Mesendoderm (in vitro differentiated cells): ENCODE measurements at regions not wholly inside any gene's neighbourhood (a gene's known extent, or its start where the extent isn't known, plus 50 kb on each side); places are given as distances from the start of the nearest gene placed in this dataset.

Experiments
- DNase-seq: peaks from one replicate; pipeline ENCODE4 v3.0.0; 2013
- H2AK5ac ChIP-seq: 2 replicates; pipeline ENCODE4 v1.6.1; 2013; ENCODE audit warnings: low read length, inconsistent platforms
- H2BK120ac ChIP-seq: 2 replicates; pipeline ENCODE4 v1.6.1; 2013; ENCODE audit warnings: low read depth, mild to moderate bottlenecking, low read length, moderate library complexity, mixed read lengths
- H2BK15ac ChIP-seq: replicated peaks from 2 replicates; pipeline ENCODE4 v1.6.1; 2013; ENCODE audit warnings: low read depth, mild to moderate bottlenecking, moderate library complexity
- H2BK5ac ChIP-seq: 2 replicates; pipeline ENCODE4 v1.6.1; 2013; ENCODE audit warnings: low read length, inconsistent platforms
- H3K18ac ChIP-seq: 2 replicates; pipeline ENCODE4 v1.6.1; 2013; ENCODE audit warnings: mild to moderate bottlenecking, low read length, mixed read lengths
- H3K23ac ChIP-seq: one replicate; pipeline ENCODE4 v1.6.1; 2013; ENCODE audit warnings: low read length
- H3K27ac ChIP-seq: 2 replicates; pipeline ENCODE4 v1.5.1; 2013; ENCODE audit warnings: low read depth, mild to moderate bottlenecking, inconsistent platforms, low read length, moderate library complexity
- H3K27me3 ChIP-seq: 2 replicates; pipeline ENCODE4 v1.6.1; 2013; ENCODE audit warnings: low read length, control low read depth, mild to moderate bottlenecking, inconsistent platforms; ENCODE audit not compliant: insufficient read depth, poor library complexity
- H3K36me3 ChIP-seq: 2 replicates; pipeline ENCODE4 v1.6.1; 2013; ENCODE audit warnings: low read length, inconsistent platforms; ENCODE audit not compliant: control insufficient read depth, insufficient read depth
- H3K4ac ChIP-seq: one replicate; pipeline ENCODE4 v1.6.1; 2013; ENCODE audit warnings: low read depth, mild to moderate bottlenecking, low read length, moderate library complexity
- H3K4me1 ChIP-seq: 2 replicates; pipeline ENCODE4 v1.6.1; 2013; ENCODE audit warnings: low read depth, low read length, inconsistent platforms; ENCODE audit not compliant: control insufficient read depth
- H3K4me2 ChIP-seq: 2 replicates; pipeline ENCODE4 v1.6.1; 2013; ENCODE audit warnings: low read length
- H3K4me3 ChIP-seq: 2 replicates; pipeline ENCODE4 v1.5.1; 2013; ENCODE audit warnings: mild to moderate bottlenecking, low read length
- H3K56ac ChIP-seq: one replicate; pipeline ENCODE4 v1.6.1; 2013; ENCODE audit warnings: low read length
- H3K79me1 ChIP-seq: 2 replicates; pipeline ENCODE4 v1.6.1; 2013; ENCODE audit warnings: low read length, inconsistent platforms
- H3K79me2 ChIP-seq: 2 replicates; pipeline ENCODE4 v1.6.1; 2013; ENCODE audit warnings: mild to moderate bottlenecking, low read length; ENCODE audit not compliant: control insufficient read depth, insufficient read depth
- H3K9ac ChIP-seq: 2 replicates; pipeline ENCODE4 v1.6.1; 2013; ENCODE audit warnings: low read length, inconsistent platforms
- H4K5ac ChIP-seq: one replicate; pipeline ENCODE4 v1.6.1; 2013; ENCODE audit warnings: low read length
- H4K8ac ChIP-seq: one replicate; pipeline ENCODE4 v1.6.1; 2013; ENCODE audit warnings: low read depth, mild to moderate bottlenecking, control low read depth, low read length, moderate library complexity
- WGBS: extraction: QIAGEN DNeasy Blood & Tissue Kit; methylation state at CpG from one replicate; pipeline ENCODE4 v1.1.7; 2013; ENCODE audit warnings: low lambda C conversion rate, missing lambda C conversion rate; ENCODE audit not compliant: insufficient coverage; ENCODE audit errors: extremely low coverage; 5-methylcytosine and 5-hydroxymethylcytosine counted together

- peak; percentile 14 for DNase-seq
- Histone ChIP-seq H3K79me1 (no peaks in the 10 kb centered on the region), H3K4me1 (no peaks in the 10 kb centered on the region), H3K18ac (no peak overlapping the region), H4K8ac (no peak overlapping the region), H3K36me3 (no peaks in the 10 kb centered on the region), H4K5ac (no peak overlapping the region), H3K27ac (no peak overlapping the region), H3K79me2 (no peaks in the 10 kb centered on the region), H2BK120ac (no peak overlapping the region), H2BK5ac (no peak overlapping the region), H3K4me3 (no peak overlapping the region), H3K27me3 (no peaks in the 10 kb centered on the region), H2AK5ac (no peak overlapping the region), H3K4ac (no peak overlapping the region), H3K9ac (no peak overlapping the region), H3K23ac (no peak overlapping the region), H3K56ac (no peak overlapping the region), H2BK15ac (no peak overlapping the region), H3K4me2 (no peak overlapping the region)
- no CpG with 5 or more reads among the region's 2 CpGs for WGBS
Measured at GRCh38 chr11:19380375-19380774, 139.6 kb upstream of the E2F8 start.

GRCh38 chr11:19379465-19379864 is 138.7 kb upstream of the E2F8 start:
- no peak overlapping the region for H3K56ac ChIP-seq
- no peak overlapping the region for H3K4ac ChIP-seq
- no peak overlapping the region for H2BK120ac ChIP-seq
- H3K18ac ChIP-seq = no peak overlapping the region
- peak; percentile 8 for DNase-seq
- no peaks in the 10 kb centered on the region for H3K36me3 ChIP-seq
- no peak overlapping the region for H2BK5ac ChIP-seq
- no peak overlapping the region for H3K23ac ChIP-seq
- H2BK15ac ChIP-seq = no peak overlapping the region
- no peak overlapping the region for H3K4me3 ChIP-seq
- no peaks in the 10 kb centered on the region for H3K4me1 ChIP-seq
- no CpG with 5 or more reads among the region's 7 CpGs for WGBS
- H4K8ac ChIP-seq = no peak overlapping the region
- no peaks in the 10 kb centered on the region for H3K27me3 ChIP-seq
- no peaks in the 10 kb centered on the region for H3K79me2 ChIP-seq
- no peak overlapping the region for H4K5ac ChIP-seq
- no peak overlapping the region for H3K27ac ChIP-seq
- H3K9ac ChIP-seq = no peak overlapping the region
- H3K79me1 ChIP-seq = no peaks in the 10 kb centered on the region
- no peak overlapping the region for H2AK5ac ChIP-seq
- no peak overlapping the region for H3K4me2 ChIP-seq

DNA sequence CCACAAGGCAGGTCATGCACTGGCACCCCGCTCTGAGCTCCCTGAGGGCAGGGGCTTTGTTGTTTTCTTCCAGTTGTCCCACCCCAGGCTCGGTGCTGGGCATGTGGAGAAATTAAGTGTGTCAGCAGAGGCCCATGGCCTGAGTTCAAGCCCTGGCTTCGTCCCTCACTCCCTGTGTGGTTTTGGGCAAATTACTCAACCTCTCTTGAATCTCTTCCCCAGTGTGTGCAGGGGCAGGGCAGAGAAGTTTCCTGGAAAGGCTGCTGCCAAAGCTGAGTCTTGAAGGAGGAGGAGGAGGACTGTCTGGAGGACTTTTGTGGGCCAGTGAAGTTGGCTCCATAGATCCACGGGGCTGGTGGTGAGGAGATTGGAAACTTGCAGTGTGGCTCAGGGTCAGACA is 138.1 kb upstream of the E2F8 start:
- no peaks in the 10 kb centered on the region for H3K4me1 ChIP-seq
- no peak overlapping the region for H3K23ac ChIP-seq
- no peak overlapping the region for H2BK120ac ChIP-seq
- no peak overlapping the region for H3K4ac ChIP-seq
- H3K36me3 ChIP-seq = no peaks in the 10 kb centered on the region
- WGBS = no CpG with 5 or more reads among the region's 4 CpGs
- H3K79me2 ChIP-seq = no peaks in the 10 kb centered on the region
- no peak overlapping the region for H3K18ac ChIP-seq
- no peak overlapping the region for H2AK5ac ChIP-seq
- H3K56ac ChIP-seq = no peak overlapping the region
- no peak overlapping the region for H3K9ac ChIP-seq
- DNase-seq = no peak
- H2BK5ac ChIP-seq = no peak overlapping the region
- no peaks in the 10 kb centered on the region for H3K27me3 ChIP-seq
- no peaks in the 10 kb centered on the region for H3K79me1 ChIP-seq
- H3K27ac ChIP-seq = no peak overlapping the region
- no peak overlapping the region for H3K4me2 ChIP-seq
- H2BK15ac ChIP-seq = no peak overlapping the region
- H4K5ac ChIP-seq = no peak overlapping the region
- H3K4me3 ChIP-seq = no peak overlapping the region
- H4K8ac ChIP-seq = no peak overlapping the region

GRCh38 chr11:19377881-19378280 is 137.1 kb upstream of the E2F8 start:
- no CpG with 5 or more reads among the region's 4 CpGs for WGBS
- Histone ChIP-seq H3K27ac (no peak overlapping the region), H3K4ac (no peak overlapping the region)

GRCh38 chr11:19375440-19375839 is 134.7 kb upstream of the E2F8 start:
- Histone ChIP-seq H4K8ac (no peak overlapping the region), H2AK5ac (no peak overlapping the region), H3K4ac (no peak overlapping the region), H3K9ac (no peak overlapping the region), H4K5ac (no peak overlapping the region), H2BK120ac (no peak overlapping the region), H3K4me1 (no peaks in the 10 kb centered on the region), H2BK15ac (no peak overlapping the region), H3K18ac (no peak overlapping the region), H3K27ac (no peak overlapping the region), H2BK5ac (no peak overlapping the region), H3K4me3 (no peak overlapping the region), H3K4me2 (no peak overlapping the region), H3K79me1 (no peaks in the 10 kb centered on the region), H3K27me3 (no peaks in the 10 kb centered on the region), H3K56ac (no peak overlapping the region), H3K36me3 (no peaks in the 10 kb centered on the region), H3K79me2 (no peaks in the 10 kb centered on the region), H3K23ac (no peak overlapping the region)
- no peak for DNase-seq
- no CpG with 5 or more reads among the region's 3 CpGs for WGBS

More at GRCh38 chr11:19377881-19378280, 137.1 kb upstream of the E2F8 start:
- Histone ChIP-seq H2BK120ac (no peak overlapping the region), H3K9ac (no peak overlapping the region), H3K56ac (no peak overlapping the region), H3K4me2 (no peak overlapping the region), H2BK5ac (no peak overlapping the region), H3K79me2 (no peaks in the 10 kb centered on the region), H3K23ac (no peak overlapping the region), H3K36me3 (no peaks in the 10 kb centered on the region), H3K4me1 (no peaks in the 10 kb centered on the region), H2BK15ac (no peak overlapping the region), H3K79me1 (no peaks in the 10 kb centered on the region), H3K27me3 (no peaks in the 10 kb centered on the region), H2AK5ac (no peak overlapping the region), H4K5ac (no peak overlapping the region), H3K18ac (no peak overlapping the region), H4K8ac (no peak overlapping the region), H3K4me3 (no peak overlapping the region)
- no peak for DNase-seq

- Histone ChIP-seq H4K5ac (no peak overlapping the region), H3K27ac (no peak overlapping the region), H3K23ac (no peak overlapping the region), H3K56ac (no peak overlapping the region), H3K27me3 (no peaks in the 10 kb centered on the region), H3K4me2 (no peak overlapping the region), H3K4me3 (no peak overlapping the region), H4K8ac (no peak overlapping the region), H3K9ac (no peak overlapping the region), H3K79me1 (no peaks in the 10 kb centered on the region), H3K4ac (no peak overlapping the region), H3K79me2 (no peaks in the 10 kb centered on the region), H2AK5ac (no peak overlapping the region), H3K18ac (no peak overlapping the region), H2BK5ac (no peak overlapping the region), H3K4me1 (no peaks in the 10 kb centered on the region), H3K36me3 (no peaks in the 10 kb centered on the region), H2BK15ac (no peak overlapping the region), H2BK120ac (no peak overlapping the region)
- DNase-seq = no peak
- no CpG with 5 or more reads among the region's 1 CpG for WGBS
Measured at GRCh38 chr11:19374151-19374569, 133.4 kb upstream of the E2F8 start.
